Large intestine (tissue), 3 donors: ENCODE measurements at regions not wholly inside any gene's neighbourhood (a gene's known extent, or its start where the extent isn't known, plus 50 kb on each side); places are given as distances from the start of the nearest gene placed in this dataset.

Experiments
- DNase-seq, 2 donors: peaks; one replicate each; pipeline versions ENCODE4 v3.0.0 to v3.0.0-alpha.2; 2013
- H3K27ac ChIP-seq: one replicate; pipeline ENCODE4 v1.5.1; 2013; ENCODE audit warnings: low read length
- H3K27me3 ChIP-seq: 2 replicates; pipeline ENCODE4 v1.6.1; 2013; ENCODE audit warnings: low read length; ENCODE audit not compliant: control insufficient read depth, insufficient read depth
- H3K36me3 ChIP-seq: 2 replicates; pipeline ENCODE4 v1.6.1; 2013; ENCODE audit warnings: low read length; ENCODE audit not compliant: control insufficient read depth, insufficient read depth
- H3K4me1 ChIP-seq: one replicate; pipeline ENCODE4 v1.6.1; 2013; ENCODE audit warnings: low read length; ENCODE audit not compliant: control insufficient read depth, insufficient read depth
- H3K4me3 ChIP-seq: one replicate; pipeline ENCODE4 v1.5.1; 2013; ENCODE audit warnings: low read length
- H3K9me3 ChIP-seq: one replicate; pipeline ENCODE4 v1.6.1; 2013; ENCODE audit warnings: mild to moderate bottlenecking, low read depth, low read length, moderate library complexity; ENCODE audit not compliant: control insufficient read depth
- whole genome bisulfite sequencing: methylation state at CpG from one replicate; pipeline ENCODE4 v1.1.5; 2013; ENCODE audit warnings: low lambda C conversion rate; ENCODE audit not compliant: insufficient coverage; 5-methylcytosine and 5-hydroxymethylcytosine counted together

GRCh38 chr6:85169189-85169588, 280.7 kb upstream of the NT5E start:
- WGBS, result no CpG with 5 or more reads among the region's 2 CpGs
- no peak for DNase-seq
- H3K27ac ChIP-seq, result no peak overlapping the region
- H3K9me3 ChIP-seq, result no peaks in the 10 kb centered on the region
- H3K4me3 ChIP-seq, result no peak overlapping the region
- H3K36me3 ChIP-seq, result no peaks in the 10 kb centered on the region
- no peaks in the 10 kb centered on the region for H3K27me3 ChIP-seq
- H3K4me1 ChIP-seq, result no peaks in the 10 kb centered on the region

GRCh38 chr6:85168146-85168545, 281.7 kb upstream of the NT5E start:
- Histone ChIP-seq H3K4me1 (no peaks in the 10 kb centered on the region), H3K27me3 (no peaks in the 10 kb centered on the region), H3K27ac (no peak overlapping the region), H3K36me3 (no peaks in the 10 kb centered on the region), H3K9me3 (no peaks in the 10 kb centered on the region), H3K4me3 (no peak overlapping the region)
- DNase-seq, result no peak
- WGBS, result 69% methylated on average over 2 of the region's 2 CpGs

GRCh38 chr6:85166114-85166741, 283.7 kb upstream of the NT5E start:
- H3K27ac ChIP-seq, result no peak overlapping the region
- H3K9me3 ChIP-seq, result no peaks in the 10 kb centered on the region
- no peaks in the 10 kb centered on the region for H3K27me3 ChIP-seq
- no peaks in the 10 kb centered on the region for H3K4me1 ChIP-seq
- 80% methylated on average over 1 of the region's 3 CpGs for WGBS
- no peak for DNase-seq
- H3K4me3 ChIP-seq, result no peak overlapping the region
- no peaks in the 10 kb centered on the region for H3K36me3 ChIP-seq

GRCh38 chr6:85163156-85164080, 286.5 kb upstream of the NT5E start:
- H3K4me3 ChIP-seq, result no peak overlapping the region
- no peaks in the 10 kb centered on the region for H3K36me3 ChIP-seq
- H3K4me1 ChIP-seq, result no peaks in the 10 kb centered on the region
- H3K27ac ChIP-seq, result no peak overlapping the region
- no peak for DNase-seq
- H3K9me3 ChIP-seq, result no peaks in the 10 kb centered on the region
- no peaks in the 10 kb centered on the region for H3K27me3 ChIP-seq
- no CpG with 5 or more reads among the region's 7 CpGs for WGBS

GRCh38 chr6:85157311-85157710, 292.6 kb upstream of the NT5E start:
- DNase-seq, result no peak
- H3K4me3 ChIP-seq, result no peak overlapping the region
- no peaks in the 10 kb centered on the region for H3K9me3 ChIP-seq
- H3K36me3 ChIP-seq, result no peaks in the 10 kb centered on the region
- no peaks in the 10 kb centered on the region for H3K27me3 ChIP-seq
- no peaks in the 10 kb centered on the region for H3K4me1 ChIP-seq
- WGBS, result 60% methylated on average over 1 of the region's 2 CpGs
- H3K27ac ChIP-seq, result no peak overlapping the region

- no CpG with 5 or more reads among the region's 2 CpGs for WGBS
Measured at GRCh38 chr6:85143676-85144075, 306.2 kb upstream of the NT5E start.

GRCh38 chr6:85137865-85138264, 312.0 kb upstream of the NT5E start:
- H3K4me3 ChIP-seq, result no peak overlapping the region
- no peaks in the 10 kb centered on the region for H3K9me3 ChIP-seq
- 78% methylated on average over 1 of the region's 1 CpG for WGBS
- H3K27ac ChIP-seq, result no peak overlapping the region
- no peak for DNase-seq
- H3K36me3 ChIP-seq, result no peaks in the 10 kb centered on the region
- H3K4me1 ChIP-seq, result no peaks in the 10 kb centered on the region
- no peaks in the 10 kb centered on the region for H3K27me3 ChIP-seq

More at GRCh38 chr6:85143676-85144075, 306.2 kb upstream of the NT5E start:
- Histone ChIP-seq H3K4me3 (no peak overlapping the region), H3K4me1 (no peaks in the 10 kb centered on the region), H3K27ac (no peak overlapping the region), H3K27me3 (no peaks in the 10 kb centered on the region), H3K36me3 (no peaks in the 10 kb centered on the region), H3K9me3 (no peaks in the 10 kb centered on the region)
- no peak for DNase-seq

GRCh38 chr6:85136310-85136709, 313.6 kb upstream of the NT5E start:
- H3K9me3 ChIP-seq, result no peaks in the 10 kb centered on the region
- no peaks in the 10 kb centered on the region for H3K27me3 ChIP-seq
- H3K4me1 ChIP-seq, result no peaks in the 10 kb centered on the region
- H3K4me3 ChIP-seq, result no peak overlapping the region
- WGBS, result no CpG with 5 or more reads among the region's 3 CpGs
- H3K36me3 ChIP-seq, result no peaks in the 10 kb centered on the region
- H3K27ac ChIP-seq, result no peak overlapping the region
- no peak for DNase-seq

GRCh38 chr6:85135376-85136094, 314.3 kb upstream of the NT5E start:
- no peaks in the 10 kb centered on the region for H3K9me3 ChIP-seq
- no peak overlapping the region for H3K27ac ChIP-seq
- no peak overlapping the region for H3K4me3 ChIP-seq
- H3K4me1 ChIP-seq, result no peaks in the 10 kb centered on the region
- no CpG with 5 or more reads among the region's 1 CpG for WGBS
- H3K36me3 ChIP-seq, result no peaks in the 10 kb centered on the region
- DNase-seq, result no peak
- H3K27me3 ChIP-seq, result no peaks in the 10 kb centered on the region

- Histone ChIP-seq H3K4me3 (no peak overlapping the region), H3K9me3 (no peaks in the 10 kb centered on the region), H3K27me3 (no peaks in the 10 kb centered on the region), H3K4me1 (no peaks in the 10 kb centered on the region), H3K27ac (no peak overlapping the region), H3K36me3 (no peaks in the 10 kb centered on the region)
- DNase-seq, result no peak
- WGBS, result 80% methylated on average over 1 of the region's 5 CpGs
Measured at GRCh38 chr6:85134172-85134571, 315.7 kb upstream of the NT5E start.
